Left lung (tissue), 4 donors: ENCODE measurements at regions not wholly inside any gene's neighbourhood (a gene's known extent, or its start where the extent isn't known, plus 50 kb on each side); places are given as distances from the start of the nearest gene placed in this dataset.

Experiments used
- ATAC-seq: fragments of 200-7000 bp; cut with Tn5 transposase; one replicate; pipeline ENCODE4 v1.9.1; 2020; ENCODE audit warnings: moderate library complexity
- DNase-seq, 4 donors: peaks; one replicate each; pipeline ENCODE4 v3.0.0-alpha.2; 2013 to 2020
- H3K27ac ChIP-seq, 2 donors: fragments of 200-600 bp; sonication (generic) in 1 of 2; one replicate each; pipeline versions ENCODE4 v1.5.0 to v1.8.0; 2020 to 2021
- H3K27me3 ChIP-seq, 2 donors: fragments of 200-600 bp; sonication (generic) in 1 of 2; one replicate each; pipeline versions ENCODE4 v1.5.0 to v1.8.0; 2020 to 2021
- H3K36me3 ChIP-seq, 2 donors: fragments of 200-600 bp; sonication (generic) in 1 of 2; one replicate each; pipeline versions ENCODE4 v1.5.0 to v1.8.0; 2020 to 2021
- H3K4me1 ChIP-seq, 2 donors: fragments of 200-600 bp; one replicate each; pipeline ENCODE4 v1.8.0; 2021
- H3K4me3 ChIP-seq, 2 donors: fragments of 200-600 bp; sonication (generic) in 1 of 2; one replicate each; pipeline versions ENCODE4 v1.5.0 to v1.8.0; 2020 to 2021; ENCODE audit warnings: mild to moderate bottlenecking in 1 of 2
- H3K9me3 ChIP-seq, 2 donors: fragments of 200-600 bp; sonication (generic) in 1 of 2; one replicate each; pipeline versions ENCODE4 v1.5.0 to v1.8.0; 2020 to 2021
- intact Hi-C, 2 donors: fragments of 100-400 bp; cut with DNase I; formaldehyde crosslinking; loops; one replicate each; pipeline versions ENCODE4 v1.11.2 to v1.14.2; 2022
- TF ChIP-seq, protein P1 (sequence below), 2 donors: fragments of 200-600 bp; sonication (generic) in 1 of 2; IDR thresholded peaks; one replicate each; pipeline versions ENCODE4 v1.5.0 to v1.8.0; 2021; ENCODE audit warnings: antibody characterized with exemption in 2 of 2
- donor health status: DM: no; HTN: yes; CAD: no.
- donor health status: DM: no; HTN: no; CAD: no.

DNA sequence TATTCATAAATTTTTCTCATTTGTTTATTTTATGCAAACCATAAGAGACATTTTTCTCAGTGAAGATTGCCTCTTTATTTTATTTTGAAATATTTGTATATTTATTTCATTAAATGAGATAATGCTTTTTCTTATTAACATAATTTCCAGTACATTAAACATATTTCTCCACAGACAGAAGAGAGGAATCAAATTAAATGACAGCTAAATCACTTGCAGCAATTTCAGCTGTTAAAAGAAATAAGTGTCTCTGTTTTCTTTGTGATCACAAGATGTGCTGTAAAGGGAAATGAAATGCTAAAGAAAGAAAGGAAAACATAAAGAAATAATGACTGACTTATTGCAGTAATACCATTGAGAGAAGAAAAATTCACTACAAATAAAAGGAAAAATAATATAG, 414.0 kb upstream of the FANCL start:
- no peak for DNase-seq
- no peaks in the 10 kb centered on the region for H3K9me3 ChIP-seq
- H3K27me3 ChIP-seq: no peaks in the 10 kb centered on the region
- H3K36me3 ChIP-seq: no peaks in the 10 kb centered on the region
- TF ChIP-seq, protein P1, sequence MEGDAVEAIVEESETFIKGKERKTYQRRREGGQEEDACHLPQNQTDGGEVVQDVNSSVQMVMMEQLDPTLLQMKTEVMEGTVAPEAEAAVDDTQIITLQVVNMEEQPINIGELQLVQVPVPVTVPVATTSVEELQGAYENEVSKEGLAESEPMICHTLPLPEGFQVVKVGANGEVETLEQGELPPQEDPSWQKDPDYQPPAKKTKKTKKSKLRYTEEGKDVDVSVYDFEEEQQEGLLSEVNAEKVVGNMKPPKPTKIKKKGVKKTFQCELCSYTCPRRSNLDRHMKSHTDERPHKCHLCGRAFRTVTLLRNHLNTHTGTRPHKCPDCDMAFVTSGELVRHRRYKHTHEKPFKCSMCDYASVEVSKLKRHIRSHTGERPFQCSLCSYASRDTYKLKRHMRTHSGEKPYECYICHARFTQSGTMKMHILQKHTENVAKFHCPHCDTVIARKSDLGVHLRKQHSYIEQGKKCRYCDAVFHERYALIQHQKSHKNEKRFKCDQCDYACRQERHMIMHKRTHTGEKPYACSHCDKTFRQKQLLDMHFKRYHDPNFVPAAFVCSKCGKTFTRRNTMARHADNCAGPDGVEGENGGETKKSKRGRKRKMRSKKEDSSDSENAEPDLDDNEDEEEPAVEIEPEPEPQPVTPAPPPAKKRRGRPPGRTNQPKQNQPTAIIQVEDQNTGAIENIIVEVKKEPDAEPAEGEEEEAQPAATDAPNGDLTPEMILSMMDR (IDR thresholded peaks at IDR 0.05): no peak
- ATAC-seq: no peak
- H3K4me3 ChIP-seq: no peak overlapping the region
- intact Hi-C loops: no loop called here
- H3K27ac ChIP-seq: no peak overlapping the region
- no peaks in the 10 kb centered on the region for H3K4me1 ChIP-seq

DNA sequence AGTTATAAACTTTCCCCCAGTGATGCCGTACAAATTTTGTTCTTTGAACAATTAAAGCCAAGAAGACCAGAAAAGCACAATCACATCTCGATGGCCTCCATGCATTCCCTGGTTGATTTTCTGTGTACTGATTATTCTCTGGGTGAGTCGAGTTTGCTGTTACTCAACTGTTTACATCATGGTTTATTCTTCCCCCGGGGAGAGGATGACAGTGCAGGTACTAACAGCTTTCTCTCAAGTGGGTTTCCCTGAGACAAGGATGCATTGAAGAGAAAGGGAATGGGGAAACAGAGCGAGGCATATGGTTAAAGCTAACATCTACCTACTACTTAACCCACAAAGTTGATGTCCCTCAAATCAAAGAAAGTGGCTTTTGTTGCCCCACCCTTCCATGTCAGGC, 410.8 kb upstream of the FANCL start:
- intact Hi-C loops: no loop called here

DNA sequence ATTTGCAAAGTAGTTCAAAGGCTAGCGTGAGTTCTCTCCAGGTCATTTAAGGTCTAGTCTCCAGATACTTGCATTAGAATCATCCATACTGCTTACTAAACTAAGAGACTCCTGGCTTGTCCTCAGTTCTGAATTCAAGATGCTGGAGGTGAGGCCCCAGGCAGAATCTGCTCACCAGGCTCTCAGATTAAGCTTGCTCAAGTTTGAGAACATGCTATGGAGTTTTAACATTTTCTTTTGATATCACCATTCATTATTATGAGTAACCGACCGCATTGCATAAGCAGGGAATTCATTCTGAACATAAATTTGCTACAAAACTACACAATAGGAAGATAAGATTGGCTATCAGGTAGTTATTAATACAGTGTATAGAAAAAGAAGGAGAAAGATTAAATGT, 409.7 kb upstream of the FANCL start:
- TF ChIP-seq, protein P1 (IDR thresholded peaks at IDR 0.05): no peak
- H3K27ac ChIP-seq: no peak overlapping the region
- H3K36me3 ChIP-seq: no peaks in the 10 kb centered on the region
- intact Hi-C loops: no loop called here
- ATAC-seq: no peak
- H3K4me3 ChIP-seq: no peak overlapping the region
- DNase-seq: no peak
- H3K4me1 ChIP-seq: no peaks in the 10 kb centered on the region
- no peaks in the 10 kb centered on the region for H3K27me3 ChIP-seq
- H3K9me3 ChIP-seq: no peaks in the 10 kb centered on the region

More for the DNA sequence above, 410.8 kb upstream of the FANCL start:
- no peaks in the 10 kb centered on the region for H3K9me3 ChIP-seq
- TF ChIP-seq, protein P1 (IDR thresholded peaks at IDR 0.05): no peak
- H3K27ac ChIP-seq: no peak overlapping the region
- no peak overlapping the region for H3K4me3 ChIP-seq
- DNase-seq (no peak), ATAC-seq (no peak)
- no peaks in the 10 kb centered on the region for H3K27me3 ChIP-seq
- no peaks in the 10 kb centered on the region for H3K36me3 ChIP-seq
- no peaks in the 10 kb centered on the region for H3K4me1 ChIP-seq

DNA sequence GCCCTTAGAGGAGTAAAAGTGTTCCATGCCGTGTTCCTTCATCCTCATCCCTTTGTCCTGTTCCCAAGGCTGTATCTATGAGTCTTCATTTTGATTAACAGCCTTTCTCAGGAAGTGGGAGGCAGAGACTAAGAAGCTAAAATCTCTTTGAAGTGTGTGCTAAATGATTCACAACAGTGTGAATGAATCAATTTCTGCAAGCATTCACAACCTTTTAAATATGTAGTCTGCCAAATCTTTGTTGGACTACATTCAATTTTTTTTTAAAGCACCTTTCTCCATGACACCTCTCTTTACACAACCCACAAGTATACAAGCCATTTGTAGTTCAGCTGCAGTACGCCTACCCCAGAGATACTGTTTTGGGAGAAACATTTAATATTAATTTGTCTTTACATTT, 408.6 kb upstream of the FANCL start:
- no peaks in the 10 kb centered on the region for H3K27me3 ChIP-seq
- intact Hi-C loops: no loop called here
- TF ChIP-seq, protein P1 (IDR thresholded peaks at IDR 0.05): no peak
- H3K4me1 ChIP-seq: no peaks in the 10 kb centered on the region
- H3K9me3 ChIP-seq: no peaks in the 10 kb centered on the region
- ATAC-seq (no peak), DNase-seq (no peak)
- H3K27ac ChIP-seq: no peak overlapping the region
- no peak overlapping the region for H3K4me3 ChIP-seq
- no peaks in the 10 kb centered on the region for H3K36me3 ChIP-seq

DNA sequence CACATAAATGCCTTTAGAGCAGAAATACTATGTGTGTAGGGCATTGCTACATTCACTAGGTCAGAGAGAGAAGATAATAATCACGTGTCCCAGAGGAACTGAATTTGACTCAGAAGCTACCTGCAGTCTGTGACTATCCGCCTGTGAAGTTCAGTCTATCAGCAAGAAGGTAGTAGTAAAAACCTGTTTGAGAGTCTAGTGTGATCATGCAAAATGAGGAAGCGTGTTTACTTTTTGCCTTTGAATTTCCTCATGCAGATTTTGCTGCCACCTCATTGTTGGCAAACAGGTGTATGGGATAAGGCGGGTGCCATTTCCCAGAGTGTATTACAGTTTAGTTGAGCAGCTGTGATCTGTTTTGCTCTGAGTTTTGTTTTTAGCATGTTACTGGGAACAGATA, 403.9 kb upstream of the FANCL start:
- TF ChIP-seq, protein P1 (IDR thresholded peaks at IDR 0.05): no peak
- intact Hi-C loops: no loop called here
- H3K27me3 ChIP-seq: no peaks in the 10 kb centered on the region
- no peak overlapping the region for H3K27ac ChIP-seq
- H3K4me3 ChIP-seq: no peak overlapping the region
- no peaks in the 10 kb centered on the region for H3K4me1 ChIP-seq
- H3K36me3 ChIP-seq: no peaks in the 10 kb centered on the region
- no peaks in the 10 kb centered on the region for H3K9me3 ChIP-seq
- no peak for ATAC-seq
- DNase-seq: no peak
